ENCODE measurements at regions not wholly inside any gene's neighbourhood (a gene's known extent, or its start where the extent isn't known, plus 50 kb on each side); places are given as distances from the start of the nearest gene placed in this dataset.

GRCh38 chr10:128421371-128422160, 295.3 kb upstream of the MKI67 start:
- peak; percentile 14 for DNase-seq (ENCODE audit: low read depth)

GRCh38 chr10:128422190-128422589, 296.0 kb upstream of the MKI67 start:
- DNase-seq (ENCODE audit: low read depth) = peak; percentile 13

GRCh38 chr10:128422999-128423398, 296.8 kb upstream of the MKI67 start:
- DNase-seq (ENCODE audit: low read depth) = no peak

- DNase-seq (ENCODE audit: low read depth) = no peak
Measured at GRCh38 chr10:128429321-128429720, 303.1 kb upstream of the MKI67 start.

- DNase-seq (ENCODE audit: low read depth) = no peak
Measured at GRCh38 chr10:128429835-128430513, 303.8 kb upstream of the MKI67 start.

GRCh38 chr10:128431083-128431482, 304.9 kb upstream of the MKI67 start:
- no peak for DNase-seq (ENCODE audit: low read depth)

GRCh38 chr10:128431506-128431905, 305.3 kb upstream of the MKI67 start:
- DNase-seq (ENCODE audit: low read depth) = no peak

- DNase-seq (ENCODE audit: low read depth) = no peak
Measured at GRCh38 chr10:128432011-128432410, 305.8 kb upstream of the MKI67 start.

GRCh38 chr10:128432423-128432822, 306.2 kb upstream of the MKI67 start:
- no peak for DNase-seq (ENCODE audit: low read depth)

- DNase-seq (ENCODE audit: low read depth) = no peak
Measured at GRCh38 chr10:128435811-128436210, 309.6 kb upstream of the MKI67 start.

- DNase-seq (ENCODE audit: low read depth) = no peak
Measured at GRCh38 chr10:128437786-128438345, 311.6 kb upstream of the MKI67 start.

- DNase-seq (ENCODE audit: low read depth) = no peak
Measured at GRCh38 chr10:128438417-128439063, 312.3 kb upstream of the MKI67 start.

GRCh38 chr10:128440513-128441160, 314.4 kb upstream of the MKI67 start:
- DNase-seq (ENCODE audit: low read depth) = no peak

- DNase-seq (ENCODE audit: low read depth) = no peak
Measured at GRCh38 chr10:128443925-128444518, 317.8 kb upstream of the MKI67 start.

GRCh38 chr10:128448796-128449195, 322.6 kb upstream of the MKI67 start:
- DNase-seq (ENCODE audit: low read depth) = no peak

- DNase-seq (ENCODE audit: low read depth) = no peak
Measured at GRCh38 chr10:128451879-128452278, 325.7 kb upstream of the MKI67 start.

GRCh38 chr10:128456271-128456670, 330.0 kb upstream of the MKI67 start:
- no peak for DNase-seq (ENCODE audit: low read depth)

GRCh38 chr10:128457136-128457535, 330.9 kb upstream of the MKI67 start:
- DNase-seq (ENCODE audit: low read depth) = no peak

- no peak for DNase-seq (ENCODE audit: low read depth)
Measured at GRCh38 chr10:128461991-128462390, 335.8 kb upstream of the MKI67 start.

- no peak for DNase-seq (ENCODE audit: low read depth)
Measured at GRCh38 chr10:128462844-128463243, 336.6 kb upstream of the MKI67 start.

- no peak for DNase-seq (ENCODE audit: low read depth)
Measured at GRCh38 chr10:128463991-128464760, 338.0 kb upstream of the MKI67 start.
